Testis (tissue), 2 donors: ENCODE measurements at regions not wholly inside any gene's neighbourhood (a gene's known extent, or its start where the extent isn't known, plus 50 kb on each side); places are given as distances from the start of the nearest gene placed in this dataset.

Experiments used
- DNase-seq: peaks from one replicate; pipeline ENCODE4 v3.0.0-alpha.2; 2019
- H3K27ac ChIP-seq, 2 donors: fragments of 200-600 bp; sonication (generic); one replicate each; pipeline ENCODE4 v1.5.1; 2019
- H3K27me3 ChIP-seq: fragments of 200-600 bp; sonication (generic); one replicate; pipeline ENCODE4 v1.5.1; 2019
- H3K36me3 ChIP-seq: fragments of 200-600 bp; sonication (generic); one replicate; pipeline ENCODE4 v1.5.1; 2017; ENCODE audit warnings: low read depth; ENCODE audit errors: missing control alignments
- H3K4me1 ChIP-seq: fragments of 200-600 bp; sonication (generic); one replicate; pipeline ENCODE4 v1.5.1; 2019
- H3K4me3 ChIP-seq, 2 donors: fragments of 200-600 bp; sonication (generic); one replicate each; pipeline ENCODE4 v1.5.1; 2017 to 2019
- H3K9me3 ChIP-seq: fragments of 200-600 bp; sonication (generic); one replicate; pipeline ENCODE4 v1.5.1; 2017
- CTCF ChIP-seq, 3 experiments: fragments of 450-650 bp in 2 of 3; fragments of 200-600 bp in 1 of 3; sonication (generic) in 1 of 3; IDR thresholded peaks; one replicate each; pipeline ENCODE4 v1.5.1; 2016 to 2019; ENCODE audit warnings: antibody characterized with exemption in 3 of 3, mild to moderate bottlenecking in 2 of 3, moderate library complexity in 1 of 3
- POLR2A ChIP-seq: fragments of 450-650 bp; IDR thresholded peaks from one replicate; pipeline ENCODE4 v1.6.1; 2017; ENCODE audit warnings: antibody characterized with exemption, mild to moderate bottlenecking, moderate library complexity
- WGBS, 2 donors: methylation state at CpG; one replicate each; pipeline ENCODE4 v1.1.5; 2018; 5-methylcytosine and 5-hydroxymethylcytosine counted together
- intact Hi-C: fragments of 100-400 bp; cut with DNase I; formaldehyde crosslinking; loops from one replicate; pipeline ENCODE4 v1.15.1; 2023; ENCODE audit warnings: low total_unique reads

- Histone ChIP-seq H3K27ac (no peak overlapping the region), H3K36me3 (no peaks in the 10 kb centered on the region), H3K4me1 (peaks cover 10% of the 10 kb centered on the region), H3K9me3 (no peaks in the 10 kb centered on the region), H3K4me3 (no peak overlapping the region), H3K27me3 (no peaks in the 10 kb centered on the region)
- DNase-seq = no peak
- TF ChIP-seq POLR2A (no peak), CTCF (IDR thresholded peaks at IDR 0.05) (no peak)
- WGBS, 2 donors = 76 to 80% methylated on average over 2 of the region's 2 CpGs
- intact Hi-C loops = no loop called here
Measured at GRCh38 chr5:174195517-174195916, 150.0 kb downstream of the NSG2 start.

DNA sequence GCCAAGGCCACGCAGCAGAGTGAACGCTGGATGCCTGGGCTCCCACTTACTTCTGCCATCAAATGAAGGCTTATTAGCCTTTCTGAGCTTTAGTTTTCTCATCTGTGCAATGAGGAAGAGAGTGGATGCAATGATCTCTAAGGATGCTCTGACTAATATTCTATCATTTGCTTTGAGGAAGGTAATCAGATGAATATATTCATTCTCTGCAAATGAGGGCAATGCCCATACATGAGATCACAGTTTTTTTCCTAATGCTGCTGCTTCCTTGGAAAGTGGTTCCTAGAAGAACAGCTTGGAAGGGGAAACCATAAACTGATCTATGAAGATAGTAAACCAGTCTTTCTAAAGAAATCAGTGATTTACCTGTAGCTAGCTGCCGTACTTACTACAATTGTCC is 152.4 kb downstream of the NSG2 start:
- Histone ChIP-seq H3K4me1 (peaks cover 10% of the 10 kb centered on the region), H3K36me3 (no peaks in the 10 kb centered on the region), H3K4me3 (no peak overlapping the region), H3K9me3 (no peaks in the 10 kb centered on the region), H3K27me3 (no peaks in the 10 kb centered on the region), H3K27ac (no peak overlapping the region)
- DNase-seq = no peak
- intact Hi-C loops = no loop called here
- TF ChIP-seq CTCF (IDR thresholded peaks at IDR 0.05) = no peak
- 72 to 84% methylated on average over 3 of the region's 3 CpGs for WGBS, 2 donors

DNA sequence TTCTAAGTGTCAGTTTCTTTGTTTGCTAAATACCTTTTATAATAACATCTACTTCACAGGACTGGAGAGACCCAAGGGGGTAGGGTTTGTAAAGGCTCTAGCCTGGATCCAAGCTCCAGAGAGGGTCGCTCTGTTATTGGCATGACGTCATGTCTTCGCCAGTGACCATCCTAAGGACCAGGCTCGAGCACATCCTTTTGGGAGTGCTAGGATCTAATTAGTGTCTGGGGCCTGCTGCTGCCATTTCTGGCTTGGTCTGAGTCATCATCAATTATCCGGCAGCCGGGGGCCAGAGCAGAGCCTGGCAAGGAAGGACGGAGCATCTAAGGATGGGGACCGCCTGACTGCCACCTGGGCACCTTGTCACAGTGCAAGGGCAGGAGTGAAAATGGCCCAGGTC is 153.0 kb downstream of the NSG2 start:
- H3K4me3 ChIP-seq = no peak overlapping the region
- H3K27me3 ChIP-seq = no peaks in the 10 kb centered on the region
- no peaks in the 10 kb centered on the region for H3K9me3 ChIP-seq
- H3K4me1 ChIP-seq = peaks cover 10% of the 10 kb centered on the region
- H3K36me3 ChIP-seq = no peaks in the 10 kb centered on the region
- DNase-seq = no peak
- no peak overlapping the region for H3K27ac ChIP-seq
- 77 to 92% methylated on average over 7 to 8 of the region's 8 CpGs for WGBS, 2 donors
- intact Hi-C loops = no loop called here
- no peak for TF ChIP-seq CTCF (IDR thresholded peaks at IDR 0.05)
- TF ChIP-seq POLR2A = no peak

- 85 to 92% methylated on average over 6 of the region's 6 CpGs for WGBS, 2 donors
- H3K27ac ChIP-seq = no peak overlapping the region
- no peak for DNase-seq
- intact Hi-C loops = no loop called here
- H3K36me3 ChIP-seq = no peaks in the 10 kb centered on the region
- no peaks in the 10 kb centered on the region for H3K9me3 ChIP-seq
- no peak for TF ChIP-seq CTCF (IDR thresholded peaks at IDR 0.05)
- no peak for TF ChIP-seq POLR2A
- H3K27me3 ChIP-seq = no peaks in the 10 kb centered on the region
- H3K4me1 ChIP-seq = no peaks in the 10 kb centered on the region
- H3K4me3 ChIP-seq = no peak overlapping the region
Measured at GRCh38 chr5:174202996-174203395, 157.5 kb downstream of the NSG2 start.

GRCh38 chr5:174204535-174205313 is 159.2 kb downstream of the NSG2 start:
- TF ChIP-seq POLR2A = no peak
- no peak for TF ChIP-seq CTCF (IDR thresholded peaks at IDR 0.05)
- peak; percentile 32 for DNase-seq
- WGBS, 2 donors = 47 to 65% methylated on average over 9 of the region's 9 CpGs

More at GRCh38 chr5:174204535-174205313, 159.2 kb downstream of the NSG2 start:
- Histone ChIP-seq H3K27ac (no peak overlapping the region), H3K4me3 (no peak overlapping the region), H3K9me3 (no peaks in the 10 kb centered on the region), H3K36me3 (no peaks in the 10 kb centered on the region), H3K4me1 (no peaks in the 10 kb centered on the region), H3K27me3 (no peaks in the 10 kb centered on the region)
- intact Hi-C loops = no loop called here
